Left lobe of liver (tissue), 2 donors: ENCODE measurements at regions not wholly inside any gene's neighbourhood (a gene's known extent, or its start where the extent isn't known, plus 50 kb on each side); places are given as distances from the start of the nearest gene placed in this dataset.
"Not testable (repeated sequence)": the region's sequence is repeated elsewhere in the genome, so short reads cannot be mapped to it uniquely, and the experiment has no call there.

Source experiments
- ATAC-seq: fragments of 200-7000 bp; cut with Tn5 transposase; one replicate; pipeline ENCODE4 v1.9.1; 2020; ENCODE audit warnings: mild to moderate bottlenecking, moderate library complexity
- DNase-seq: peaks from one replicate; pipeline ENCODE4 v3.0.0-alpha.2; 2020; ENCODE audit warnings: low spot score
- donor health status: DM: no; HTN: no; CAD: no; lungs with moderate emphysema.
- donor health status: DM: no; HTN: yes; CAD: no.

DNA sequence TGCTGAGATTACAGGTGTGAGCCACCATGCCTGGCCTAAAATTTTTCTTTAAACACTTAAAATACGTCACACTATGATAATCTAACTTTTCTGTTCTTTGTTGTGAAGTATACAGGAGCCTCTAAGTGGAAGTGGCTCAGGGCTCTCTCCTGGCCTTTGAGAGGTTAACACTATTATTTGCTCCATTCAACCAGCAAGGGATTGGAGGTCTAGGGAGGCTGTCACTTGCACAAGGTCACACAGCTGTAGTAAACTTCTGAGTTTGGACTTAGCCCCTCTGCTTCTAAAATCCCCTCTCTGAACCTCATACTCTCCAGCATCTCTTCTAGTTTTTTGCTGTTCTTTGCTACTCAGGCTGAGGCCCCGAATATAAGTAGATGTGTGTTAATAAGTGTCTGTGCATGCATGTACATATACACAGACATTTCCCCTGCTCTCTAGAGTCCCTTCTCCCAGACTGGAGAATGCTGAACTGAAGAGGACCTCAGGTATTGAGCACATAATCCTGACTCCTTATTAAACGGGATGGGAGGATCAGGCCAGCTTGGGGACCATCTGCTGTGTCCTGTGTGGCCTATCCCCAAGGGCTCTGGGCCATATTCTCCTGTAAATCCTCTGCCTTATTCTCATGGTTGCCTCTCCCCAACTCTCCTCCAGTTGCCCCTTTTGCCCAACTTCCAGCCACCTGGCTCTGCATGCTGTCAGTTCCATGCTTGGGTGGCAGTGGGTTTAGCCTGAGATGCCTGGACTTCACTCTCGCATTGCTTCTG is 87.0 kb upstream of the SPRY4 start:
- ATAC-seq: no peak
- DNase-seq: no peak

DNA sequence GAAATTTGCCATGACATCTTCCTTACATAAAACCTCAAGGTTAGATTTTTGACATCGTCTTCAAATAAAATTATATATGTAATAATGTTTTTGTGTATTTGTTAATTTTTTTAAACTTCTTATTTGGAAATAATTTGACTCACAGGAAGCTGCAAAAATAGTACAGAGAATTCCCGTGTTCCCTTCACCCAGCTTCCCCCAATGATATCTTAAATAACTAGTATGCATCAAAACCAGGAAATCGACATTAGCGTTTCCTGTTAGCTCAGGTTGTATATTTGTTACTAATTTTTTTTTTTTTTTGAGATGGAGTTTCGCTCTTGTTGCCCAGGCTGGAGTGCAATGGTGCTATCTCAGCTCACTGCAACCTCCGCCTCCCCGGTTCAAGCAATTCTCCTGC is 86.3 kb upstream of the SPRY4 start:
- ATAC-seq: no peak

DNA sequence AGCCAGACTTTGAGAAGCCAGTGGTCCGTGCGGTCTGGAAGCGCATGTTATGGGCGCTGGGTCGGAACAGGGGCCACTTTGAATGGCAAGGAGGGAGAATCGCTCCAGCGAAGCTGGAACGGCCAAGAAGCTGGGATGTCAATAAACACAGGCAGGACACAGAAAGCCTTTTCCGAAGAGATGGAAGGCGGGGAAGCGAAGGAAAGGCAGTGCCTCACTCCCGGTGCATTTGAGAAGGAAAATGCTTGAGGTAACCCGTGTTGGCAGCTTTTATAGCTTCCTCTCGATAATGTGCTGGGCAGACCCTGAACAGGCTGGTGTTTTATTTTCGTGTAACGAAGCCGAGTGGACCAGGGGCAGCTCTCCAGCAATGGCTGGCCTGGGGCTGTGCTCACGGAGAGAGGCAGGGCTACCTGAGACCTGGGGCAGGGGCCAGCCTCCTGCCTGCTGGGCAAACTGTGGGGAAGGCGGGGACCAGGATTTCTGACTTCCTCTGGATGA is 84.2 kb upstream of the SPRY4 start:
- DNase-seq (no peak), ATAC-seq (no peak)

More for the DNA sequence above, 86.3 kb upstream of the SPRY4 start:
- DNase-seq: no peak

DNA sequence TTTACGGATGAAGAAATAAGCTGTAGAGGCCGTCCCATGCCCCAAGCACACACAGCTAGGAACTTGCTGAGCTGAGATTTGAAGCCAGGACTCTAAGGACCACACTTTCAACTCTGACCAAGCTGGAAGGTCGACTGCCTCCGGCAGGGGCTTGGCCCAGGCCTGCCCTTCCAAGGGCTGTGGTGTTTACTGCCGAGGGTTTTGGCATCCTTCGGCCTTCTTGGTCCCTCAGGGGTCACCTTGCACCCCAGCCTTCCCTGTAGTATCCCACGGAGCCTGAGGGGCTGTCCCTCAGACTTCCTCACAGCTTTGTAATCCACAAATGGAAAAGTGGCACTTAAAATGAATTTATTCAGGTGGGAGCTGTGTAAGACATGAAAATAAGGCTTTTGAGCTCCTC is 83.7 kb upstream of the SPRY4 start:
- DNase-seq (no peak), ATAC-seq (no peak)

DNA sequence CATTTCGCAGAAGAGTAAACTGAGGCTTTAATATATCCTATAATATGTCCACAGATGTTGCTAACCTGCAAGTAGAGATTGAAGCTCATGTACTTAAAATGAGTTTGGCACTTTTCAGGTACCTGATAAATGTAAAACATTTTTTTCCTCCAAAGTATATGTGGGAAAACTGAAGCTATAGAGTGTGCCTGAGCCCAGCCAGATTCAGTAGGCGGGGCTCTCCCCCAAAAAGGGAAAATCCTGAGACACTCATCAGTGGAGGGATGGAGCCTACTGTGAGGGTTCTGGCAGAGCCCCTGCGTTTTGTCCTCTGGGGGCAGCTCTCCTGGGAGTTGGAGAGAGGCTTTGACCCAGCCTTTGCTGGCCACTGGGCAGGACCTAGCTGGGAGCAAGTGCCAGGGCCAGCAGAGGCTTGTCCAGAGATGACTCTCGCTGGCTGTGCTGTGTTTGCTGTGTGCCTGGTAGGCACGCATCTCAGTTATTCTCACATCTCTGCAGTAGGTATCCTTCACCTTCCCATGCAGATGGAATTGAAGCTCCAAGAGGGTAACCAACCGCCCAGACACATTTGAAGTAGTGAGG is 81.1 kb upstream of the SPRY4 start:
- ATAC-seq (no peak), DNase-seq (no peak)

DNA sequence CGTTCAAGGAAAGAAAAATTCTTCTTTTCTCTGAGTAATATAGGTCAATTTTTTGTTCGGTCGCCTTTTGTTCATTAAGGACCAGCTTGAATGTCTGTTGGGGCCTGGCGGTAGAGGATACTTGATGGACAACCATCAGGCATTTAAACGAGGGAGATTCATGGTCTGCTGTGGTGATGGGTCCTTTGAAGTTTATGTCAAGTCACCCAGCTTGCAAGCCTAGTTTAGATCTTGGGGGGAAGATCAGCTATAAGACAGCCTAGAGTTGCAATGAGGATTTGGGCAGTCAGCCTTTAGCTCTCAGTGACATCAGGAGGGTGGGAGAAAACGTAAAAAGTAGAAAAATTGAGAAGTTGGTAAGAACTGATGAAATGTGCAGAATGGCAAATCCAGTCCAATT is 80.2 kb upstream of the SPRY4 start:
- DNase-seq (no peak), ATAC-seq (no peak)

DNA sequence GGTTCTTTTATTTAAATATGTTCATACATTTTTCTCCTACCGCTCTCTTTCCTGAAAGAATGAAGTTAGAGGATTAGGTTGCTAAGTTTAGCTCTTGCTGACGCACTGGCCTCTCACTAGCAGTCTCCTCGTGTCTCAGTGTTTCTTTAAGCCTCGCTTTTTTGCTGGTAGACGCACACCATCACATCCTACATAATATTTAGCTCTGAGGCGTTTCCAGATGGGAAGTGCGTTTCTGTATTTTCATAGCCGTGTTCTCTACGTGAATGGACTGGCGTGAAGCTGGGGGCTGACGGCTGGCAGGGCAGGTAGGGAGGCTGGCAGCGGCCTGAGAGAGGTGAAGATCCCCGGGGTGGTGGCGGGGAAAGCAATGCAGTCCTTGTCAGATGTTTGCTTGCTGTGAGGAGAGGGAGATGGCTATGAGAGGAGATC is 79.2 kb upstream of the SPRY4 start:
- ATAC-seq (no peak), DNase-seq (no peak)

DNA sequence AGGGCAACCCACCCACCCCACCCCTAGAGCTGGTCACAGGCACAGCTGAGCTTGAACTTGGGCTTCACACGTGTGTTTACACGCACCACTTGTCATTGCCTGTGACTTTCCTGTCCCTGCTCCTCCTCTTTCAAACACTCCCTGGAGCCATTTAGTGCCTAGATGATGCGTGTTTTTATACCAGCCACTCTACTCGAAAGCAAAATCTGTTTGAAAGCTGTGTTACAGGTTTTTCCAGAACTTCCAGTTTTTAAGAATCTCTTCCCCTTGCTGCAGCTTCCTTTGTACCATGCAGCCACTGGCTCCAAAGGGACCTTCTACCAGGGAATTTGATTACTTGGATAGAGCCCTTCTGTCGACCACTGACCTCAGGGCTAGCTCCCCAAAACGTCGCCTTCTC is 78.8 kb upstream of the SPRY4 start:
- no peak for DNase-seq
- ATAC-seq: no peak

DNA sequence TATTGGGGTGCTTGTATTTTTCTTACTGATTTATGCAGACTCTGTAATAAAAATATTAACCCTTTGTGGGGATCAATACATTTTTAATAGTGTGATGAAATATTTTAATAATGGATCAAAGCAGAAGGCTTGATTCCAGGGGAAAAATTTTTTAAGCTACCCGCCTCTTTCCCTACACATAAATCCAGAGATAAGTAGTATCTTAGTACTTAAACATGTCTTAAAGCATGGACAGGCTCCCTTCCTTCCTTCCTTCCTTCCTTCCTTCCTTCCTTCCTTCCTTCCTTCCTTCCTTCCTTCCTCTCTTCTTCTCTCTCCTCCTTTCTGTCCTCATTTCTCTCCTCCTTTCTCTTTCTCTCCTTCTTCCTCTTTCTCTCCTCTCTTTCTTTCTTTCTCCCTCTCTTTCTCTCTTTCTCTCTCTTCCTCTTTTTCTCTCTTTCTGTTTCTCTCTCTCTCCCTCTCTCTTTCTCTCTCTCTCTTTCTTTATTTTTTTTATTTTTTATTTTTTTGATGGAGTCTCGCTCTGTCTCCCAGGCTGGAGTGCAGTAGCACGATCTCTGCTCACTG is 78.0 kb upstream of the SPRY4 start:
- no peak for DNase-seq
- ATAC-seq: no peak

DNA sequence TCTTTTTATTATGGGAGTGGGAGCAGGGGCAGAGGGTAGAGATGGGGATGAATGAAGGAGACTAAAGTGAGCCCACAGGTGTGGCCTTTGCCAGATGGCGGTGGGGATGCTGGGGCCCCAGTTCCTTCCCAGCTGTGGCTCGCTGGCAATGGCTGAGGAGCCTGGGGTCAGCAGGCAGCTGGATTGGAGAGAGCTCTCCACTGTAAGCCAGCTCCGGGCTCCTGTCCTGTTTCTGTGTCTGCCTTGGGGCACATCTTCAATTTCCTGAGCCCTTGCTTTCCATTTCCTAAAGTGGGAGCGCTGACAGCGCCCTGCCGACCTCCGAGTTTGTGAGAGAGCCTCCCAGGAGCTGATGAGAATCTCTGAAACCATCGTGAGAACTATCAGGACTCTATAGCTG is 75.6 kb upstream of the SPRY4 start:
- ATAC-seq (no peak), DNase-seq (no peak)

DNA sequence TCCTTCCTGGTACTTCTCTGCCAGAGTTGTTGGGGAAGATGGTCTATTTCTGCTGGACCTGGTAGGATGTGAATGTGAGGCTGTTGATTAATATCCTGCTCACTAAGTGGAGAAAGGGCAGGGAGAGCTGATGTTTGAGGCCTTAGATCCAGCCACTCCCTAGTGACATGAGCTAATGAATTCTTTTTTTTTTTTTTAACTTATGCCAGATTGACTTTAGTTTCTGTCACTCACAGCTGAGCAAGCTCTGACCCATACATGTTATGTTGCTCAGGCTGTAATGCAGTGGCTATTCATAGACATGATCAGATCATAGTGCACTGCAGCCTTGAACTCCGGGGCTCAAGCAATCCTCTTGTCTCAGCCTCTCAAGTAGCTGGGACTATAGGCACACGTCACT is 75.1 kb upstream of the SPRY4 start:
- ATAC-seq (no peak), DNase-seq (no peak)

DNA sequence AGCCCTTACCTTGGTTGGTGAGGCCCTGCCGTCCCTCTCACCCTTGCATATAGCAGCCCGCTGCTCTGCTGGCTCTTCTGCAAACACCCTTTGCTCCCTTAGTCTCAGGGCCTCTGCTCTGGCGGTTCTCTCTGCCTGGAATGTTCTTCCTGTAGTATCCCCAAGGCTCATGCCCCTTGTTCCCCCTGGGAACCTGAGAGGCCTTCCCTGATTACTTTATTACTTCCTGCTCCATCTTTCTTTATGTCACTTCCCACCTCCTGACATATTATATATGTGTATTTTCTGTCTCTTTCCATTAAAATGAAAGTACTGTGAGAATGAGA is 73.9 kb upstream of the SPRY4 start:
- ATAC-seq: no peak
- no peak for DNase-seq

DNA sequence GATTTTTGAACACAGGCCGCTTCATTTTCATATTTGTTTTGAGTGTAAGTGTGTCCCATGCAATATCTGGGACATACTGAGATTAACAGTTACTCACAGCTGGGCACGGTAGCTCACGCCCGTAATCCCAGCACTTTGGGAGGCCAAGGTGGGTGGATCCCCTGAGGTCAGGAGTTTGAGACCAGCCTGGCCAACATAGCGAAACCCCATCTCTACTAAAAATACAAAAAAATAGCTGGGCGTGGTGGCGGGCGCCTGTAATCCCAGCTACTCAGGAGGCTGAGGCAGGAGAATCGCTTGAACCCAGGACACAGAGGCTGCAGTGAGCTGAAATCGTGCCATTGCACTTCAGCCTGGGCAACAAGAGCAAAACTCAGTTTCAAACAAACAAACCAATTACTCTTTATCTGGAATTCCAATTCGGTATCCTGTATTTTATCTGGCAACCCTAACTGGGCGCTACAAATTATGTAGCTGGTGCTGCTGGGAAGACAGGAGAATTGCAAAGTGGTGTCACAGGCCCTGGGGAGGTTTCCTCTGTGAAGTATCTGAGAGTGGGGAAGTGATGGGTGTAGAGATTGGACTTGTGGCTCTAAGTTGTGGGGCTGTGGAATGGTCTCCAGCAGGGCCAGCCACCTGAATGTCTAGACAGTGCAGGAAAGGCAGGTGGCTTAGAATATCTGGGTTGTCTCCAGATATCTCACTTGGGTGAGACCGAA is 73.3 kb upstream of the SPRY4 start:
- not testable (repeated sequence) for ATAC-seq, DNase-seq

DNA sequence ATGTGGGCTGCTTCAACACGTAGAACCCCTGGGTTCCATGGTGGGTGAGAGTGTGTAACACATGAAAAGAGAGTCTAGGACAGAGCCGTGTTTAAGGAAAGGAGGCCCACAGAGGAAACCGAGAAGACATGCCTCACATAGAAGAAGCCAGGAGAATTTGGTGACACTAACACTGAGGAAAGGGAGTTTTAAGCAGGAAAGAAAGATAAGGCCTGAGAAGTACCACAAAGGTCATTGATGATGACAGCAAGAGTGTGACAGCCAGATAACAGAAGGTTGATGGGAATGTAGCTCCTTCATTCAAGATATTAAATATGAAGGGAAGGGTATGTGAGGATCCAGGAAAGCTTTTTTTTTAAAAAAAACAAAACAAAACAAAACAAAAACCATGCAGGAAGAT is 72.4 kb upstream of the SPRY4 start:
- ATAC-seq (no peak), DNase-seq (no peak)

DNA sequence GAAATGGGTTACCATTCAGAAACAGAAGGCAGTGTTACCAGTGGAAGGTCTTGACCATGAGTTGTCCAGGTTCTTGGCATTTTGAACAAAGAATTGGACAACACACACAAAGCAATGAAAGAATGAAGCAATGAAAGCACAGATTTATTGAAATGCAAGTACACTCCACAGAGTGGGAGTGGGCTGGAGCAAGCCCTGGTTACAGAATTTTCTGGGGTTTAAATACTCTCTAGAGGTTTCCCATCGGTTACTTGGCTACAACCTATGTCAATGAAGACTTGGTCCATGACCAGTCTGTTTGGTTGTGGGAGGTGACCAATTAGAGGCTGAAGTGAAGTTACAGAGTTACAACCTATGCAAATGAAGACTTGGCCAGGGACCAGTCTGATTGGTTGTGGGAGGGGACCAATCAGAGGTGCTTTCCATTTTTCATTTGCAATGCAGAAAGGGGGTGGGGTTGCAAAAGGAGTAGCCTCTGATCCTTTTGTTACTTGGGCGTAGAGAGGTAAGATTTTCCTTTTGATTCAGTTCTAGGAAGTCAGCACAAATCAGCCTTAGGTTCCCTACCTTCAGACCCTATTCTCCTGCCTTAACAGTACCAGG is 71.7 kb upstream of the SPRY4 start:
- DNase-seq: no peak
- no peak for ATAC-seq

DNA sequence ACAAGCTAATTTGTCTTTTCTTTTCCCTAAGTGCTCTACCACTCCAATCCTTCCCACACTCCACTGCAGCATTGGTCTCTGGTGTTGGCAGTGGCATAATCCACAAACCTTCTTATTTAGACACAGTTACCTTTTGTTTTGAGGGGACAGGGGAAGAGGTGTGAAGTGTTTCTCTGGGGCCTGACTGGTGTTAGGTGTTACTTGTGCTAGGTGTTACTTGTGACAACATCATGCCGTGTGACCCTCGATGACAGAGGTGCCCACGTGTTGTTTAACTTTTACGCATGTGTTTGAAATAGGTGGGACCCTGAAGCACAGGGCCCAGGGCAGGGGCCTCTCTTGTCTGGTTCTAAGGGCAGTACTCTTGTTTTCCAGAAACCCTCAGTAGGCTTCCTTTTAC is 70.5 kb upstream of the SPRY4 start:
- DNase-seq (no peak), ATAC-seq (no peak)

DNA sequence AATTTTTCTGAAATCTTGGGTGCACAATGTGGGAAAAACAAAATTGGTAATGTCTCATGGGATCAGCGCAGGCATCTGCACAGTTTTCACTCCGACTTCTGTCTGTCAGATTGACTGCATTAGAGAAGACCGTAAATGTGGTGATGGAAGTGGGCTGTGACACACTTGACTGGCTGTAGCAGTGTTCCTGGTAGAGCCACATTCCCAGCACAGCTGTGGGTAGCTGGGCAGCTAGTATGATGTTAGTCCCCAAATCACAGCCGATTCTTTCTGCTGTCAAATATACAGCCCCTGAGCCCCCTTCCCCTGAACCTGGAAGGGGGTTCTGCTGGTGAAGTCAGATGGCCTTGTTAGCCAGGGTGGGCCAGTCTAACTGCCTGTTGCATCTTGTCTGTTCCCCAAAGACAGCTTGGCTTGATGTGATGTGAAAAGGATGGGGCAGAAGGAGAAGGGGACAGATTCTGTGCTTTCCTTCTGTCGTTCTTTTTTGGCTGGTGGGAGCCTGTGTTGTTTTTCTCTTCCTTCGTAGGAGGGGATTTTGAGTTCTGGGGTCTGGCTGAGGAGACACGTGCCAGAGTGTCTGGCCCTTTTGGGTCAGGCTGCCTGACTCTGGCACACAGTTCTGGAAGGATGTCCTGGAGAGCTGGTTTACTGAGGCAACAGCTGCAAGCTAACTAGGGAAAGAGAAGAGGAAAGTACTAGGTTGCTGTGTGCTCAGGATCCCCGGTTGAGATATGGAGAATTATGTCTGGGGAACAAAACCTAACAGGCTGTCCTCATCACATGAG is 66.4 kb upstream of the SPRY4 start:
- ATAC-seq (no peak), DNase-seq (no peak)

DNA sequence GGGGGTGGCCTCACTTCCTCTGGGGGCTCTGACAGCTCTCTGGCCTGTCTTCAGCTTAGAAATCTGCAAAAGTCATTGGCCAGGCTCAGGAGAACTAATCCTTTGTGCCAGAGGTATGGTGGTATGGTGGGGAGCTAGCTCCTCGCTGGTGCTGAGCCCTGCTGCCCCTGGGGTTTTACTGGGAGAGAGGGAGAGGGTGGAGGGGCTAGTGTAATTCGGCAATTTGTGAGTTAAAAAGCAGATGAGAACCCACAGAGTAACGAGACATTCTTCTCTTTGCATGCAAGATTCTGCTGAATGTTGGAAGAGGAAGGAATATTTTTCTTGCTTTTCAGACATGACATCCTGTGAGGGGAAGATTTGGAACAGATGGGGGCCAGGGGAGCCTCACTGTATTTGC is 65.5 kb upstream of the SPRY4 start:
- no peak for DNase-seq
- ATAC-seq: no peak

DNA sequence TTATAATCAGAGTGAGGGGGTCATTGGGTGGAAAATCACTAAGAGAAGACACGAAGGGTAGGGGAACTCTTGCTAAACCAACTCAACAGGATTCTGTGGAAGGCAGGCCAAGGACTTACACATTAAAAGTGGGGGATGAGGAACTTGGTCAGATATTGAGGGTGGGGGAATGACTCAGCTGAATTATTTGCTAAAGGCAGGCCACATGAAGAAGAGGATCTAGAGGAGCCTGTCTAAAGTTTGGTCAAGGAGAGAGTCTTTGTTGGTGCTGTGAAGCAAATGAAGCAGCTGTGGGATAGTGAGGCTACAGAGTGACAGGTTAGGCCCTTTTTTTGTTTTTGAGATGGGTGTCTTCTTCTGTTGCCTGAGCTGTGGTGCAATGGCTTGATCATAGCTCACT is 63.9 kb upstream of the SPRY4 start:
- no peak for DNase-seq
- no peak for ATAC-seq

DNA sequence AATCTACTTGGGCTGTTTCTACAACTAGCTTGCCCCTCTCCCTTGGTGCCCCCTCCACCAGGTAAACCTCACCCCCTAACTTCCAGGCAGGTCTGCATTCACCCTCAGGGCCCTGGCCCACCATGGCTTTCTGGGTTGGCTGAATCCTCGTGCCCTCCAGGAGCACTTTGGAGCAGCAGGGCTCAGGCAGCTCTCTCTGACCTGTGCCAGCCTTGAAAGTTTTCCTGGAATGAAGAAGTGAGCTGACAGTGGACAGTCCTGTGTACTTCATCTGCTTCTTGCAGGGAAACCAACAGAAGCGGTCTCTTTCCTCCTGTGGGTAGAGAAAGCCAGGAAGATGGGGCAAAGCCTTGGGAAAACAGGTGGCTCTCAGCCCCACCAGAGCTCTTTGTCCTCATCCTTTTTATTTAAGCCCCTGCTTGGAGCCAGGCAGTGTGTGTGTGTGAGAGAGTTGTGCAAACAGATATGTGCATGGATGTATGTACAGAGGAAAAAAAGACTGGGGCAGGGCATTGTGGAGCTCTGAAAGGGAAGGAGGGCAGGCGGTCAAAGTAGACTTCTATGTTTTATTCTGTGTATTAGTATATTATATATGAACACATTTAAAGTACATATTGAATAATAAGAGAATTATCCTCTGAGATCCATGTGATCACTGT is 62.3 kb upstream of the SPRY4 start:
- ATAC-seq: no peak
- DNase-seq: no peak
